ENCODE measurements at regions not wholly inside any gene's neighbourhood (a gene's known extent, or its start where the extent isn't known, plus 50 kb on each side); places are given as distances from the start of the nearest gene placed in this dataset.

- no peak for TF ChIP-seq POLR2AphosphoS5 (IDR thresholded peaks at IDR 0.05)
- no peak for TF ChIP-seq CTCF (IDR thresholded peaks at IDR 0.05)
These were observed 393.8 kb upstream of the CNKSR2 start for GRCh38 chrX:20980426-20980825.

All from gastroesophageal sphincter (tissue), 3 donors.